IgD-negative memory B cell (primary cell): ENCODE measurements at regions not wholly inside any gene's neighbourhood (a gene's known extent, or its start where the extent isn't known, plus 50 kb on each side); places are given as distances from the start of the nearest gene placed in this dataset.
"Not testable (repeated sequence)": the region's sequence is repeated elsewhere in the genome, so short reads cannot be mapped to it uniquely, and the experiment has no call there.

Source experiments
- H3K27ac Mint-ChIP-seq, 3 donors: one replicate each; pipeline ENCODE4 v1.8.0; 2020 to 2022; ENCODE audit warnings: mild to moderate bottlenecking in 3 of 3, mixed read lengths in 3 of 3, moderate library complexity in 1 of 3
- H3K27me3 Mint-ChIP-seq: one replicate; pipeline ENCODE4 v1.8.0; 2021; ENCODE audit warnings: mixed read lengths
- H3K36me3 Mint-ChIP-seq: one replicate; pipeline ENCODE4 v1.8.0; 2020; ENCODE audit warnings: mild to moderate bottlenecking, mixed read lengths
- H3K4me1 Mint-ChIP-seq, 3 donors: one replicate each; pipeline ENCODE4 v1.8.0; 2020 to 2022; ENCODE audit warnings: mixed read lengths in 3 of 3, mild to moderate bottlenecking in 1 of 3
- H3K4me3 Mint-ChIP-seq, 4 donors: one replicate each; pipeline ENCODE4 v1.8.0; 2020 to 2022; ENCODE audit warnings: mild to moderate bottlenecking in 4 of 4, mixed read lengths in 4 of 4, moderate library complexity in 3 of 4
- H3K9me3 Mint-ChIP-seq, 3 donors: one replicate each; pipeline ENCODE4 v1.8.0; 2020 to 2021; ENCODE audit warnings: mixed read lengths in 3 of 3, mild to moderate bottlenecking in 1 of 3

GRCh38 chr6:140427842-140428241 is 1053.4 kb upstream of the CITED2 start:
- Mint-ChIP-seq H3K4me1 (no peaks in the 10 kb centered on the region), H3K27me3 (no peaks in the 10 kb centered on the region), H3K36me3 (no peaks in the 10 kb centered on the region), H3K27ac (no peak overlapping the region), H3K4me3 (no peak overlapping the region), H3K9me3 (peaks cover under 1 to 7% (median 3%) of the 10 kb centered on the region in 3 donors)

DNA sequence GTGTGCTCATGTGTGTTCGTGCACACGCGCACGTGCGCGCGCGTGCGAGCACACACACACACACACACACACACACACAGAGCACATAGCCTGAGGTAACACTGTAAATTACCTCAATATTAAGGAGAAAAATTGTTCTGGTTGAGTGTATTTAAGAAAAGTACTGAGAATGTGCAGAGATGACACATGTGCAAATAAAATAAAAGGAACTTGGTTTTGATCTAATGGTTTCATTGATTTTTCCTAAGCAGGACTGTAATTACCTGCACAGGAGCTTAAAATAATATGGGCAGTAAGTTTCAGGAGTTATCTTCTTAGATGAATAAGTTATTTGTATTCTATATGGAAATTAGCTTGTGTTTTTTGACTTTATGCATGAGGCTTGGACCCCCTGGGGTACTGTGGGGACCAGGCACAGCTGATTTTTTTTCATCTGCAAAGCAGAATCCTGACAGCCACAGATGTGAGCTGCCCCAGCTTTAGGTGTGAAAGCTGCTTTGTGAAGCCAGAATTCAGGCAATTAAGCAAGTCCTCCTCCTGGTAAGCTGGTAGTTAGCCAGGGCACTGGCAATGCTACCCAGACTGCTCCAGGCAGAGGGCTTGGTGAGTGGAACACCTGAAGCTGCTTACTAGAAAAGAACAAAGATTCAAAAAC is 1040.6 kb upstream of the CITED2 start:
- H3K4me1 Mint-ChIP-seq: no peaks in the 10 kb centered on the region
- H3K9me3 Mint-ChIP-seq: peaks cover 0 to 19% (median 8%) of the 10 kb centered on the region in 3 donors
- H3K27ac Mint-ChIP-seq: no peak overlapping the region
- H3K36me3 Mint-ChIP-seq: no peaks in the 10 kb centered on the region
- no peak overlapping the region for H3K4me3 Mint-ChIP-seq
- H3K27me3 Mint-ChIP-seq: no peaks in the 10 kb centered on the region

- Mint-ChIP-seq H3K36me3 (no peaks in the 10 kb centered on the region), H3K27me3 (no peaks in the 10 kb centered on the region), H3K9me3 (peaks cover 0 to 9% (median 7%) of the 10 kb centered on the region in 3 donors), H3K27ac (no peak overlapping the region), H3K4me1 (no peaks in the 10 kb centered on the region), H3K4me3 (no peak overlapping the region)
Observed at GRCh38 chr6:140403020-140403419, 1028.6 kb upstream of the CITED2 start.

GRCh38 chr6:140401761-140402160 is 1027.3 kb upstream of the CITED2 start:
- Mint-ChIP-seq H3K9me3 (peaks cover 0 to 4% (median 2%) of the 10 kb centered on the region in 3 donors), H3K36me3 (no peaks in the 10 kb centered on the region), H3K4me3 (no peak overlapping the region), H3K27me3 (no peaks in the 10 kb centered on the region), H3K27ac (no peak overlapping the region), H3K4me1 (no peaks in the 10 kb centered on the region)

DNA sequence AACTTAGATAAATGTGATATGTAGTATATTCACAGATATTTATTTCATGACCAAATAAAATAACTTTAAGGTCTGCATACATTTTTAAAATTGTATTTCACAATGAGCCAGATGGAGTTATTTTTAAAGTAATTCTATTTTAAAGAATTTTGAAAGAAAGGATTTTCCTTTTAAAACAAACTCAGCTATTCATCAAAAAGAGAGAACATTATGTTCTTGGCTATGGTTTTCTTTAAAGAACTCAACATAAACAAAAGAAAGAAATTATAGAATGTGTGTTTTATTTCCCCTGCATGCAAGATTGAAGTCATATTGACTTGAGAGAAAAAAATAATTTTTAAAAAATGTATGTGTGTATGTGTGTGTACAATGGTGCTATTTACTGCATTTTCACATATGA is 1023.6 kb upstream of the CITED2 start:
- Mint-ChIP-seq H3K27ac (no peak overlapping the region), H3K9me3 (no peaks in the 10 kb centered on the region), H3K36me3 (no peaks in the 10 kb centered on the region), H3K4me1 (no peaks in the 10 kb centered on the region), H3K27me3 (no peaks in the 10 kb centered on the region), H3K4me3 (no peak overlapping the region)

- Mint-ChIP-seq H3K27me3 (no peaks in the 10 kb centered on the region), H3K9me3 (no peaks in the 10 kb centered on the region), H3K27ac (no peak overlapping the region), H3K4me3 (no peak overlapping the region), H3K4me1 (no peaks in the 10 kb centered on the region), H3K36me3 (no peaks in the 10 kb centered on the region)
Observed at GRCh38 chr6:140397106-140397505, 1022.7 kb upstream of the CITED2 start.

- Mint-ChIP-seq H3K36me3 (no peaks in the 10 kb centered on the region), H3K4me1 (no peaks in the 10 kb centered on the region), H3K4me3 (no peak overlapping the region), H3K9me3 (no peaks in the 10 kb centered on the region), H3K27ac (no peak overlapping the region), H3K27me3 (no peaks in the 10 kb centered on the region)
Observed at GRCh38 chr6:140393665-140394540, 1019.5 kb upstream of the CITED2 start.

DNA sequence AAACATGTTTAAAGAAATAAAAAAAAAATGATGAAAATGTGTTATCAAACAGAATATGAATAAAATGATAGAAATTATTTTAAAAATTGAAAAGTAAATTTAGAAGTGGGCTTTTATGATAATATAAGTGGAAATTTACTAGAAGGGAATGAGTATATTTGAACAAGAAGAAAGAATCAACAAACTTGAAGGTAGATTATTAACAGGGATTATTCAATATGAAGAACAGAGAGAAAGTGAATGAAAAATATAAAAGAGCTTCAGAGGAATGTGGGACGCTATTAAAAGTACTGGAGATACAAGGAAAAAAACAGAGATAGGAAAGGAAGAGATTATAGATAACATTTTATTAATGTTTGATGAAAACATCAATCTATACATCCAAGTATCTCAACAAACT is 1014.4 kb upstream of the CITED2 start:
- no peak overlapping the region for H3K27ac Mint-ChIP-seq
- peaks cover 0 to 3% (median 0%) of the 10 kb centered on the region in 3 donors for H3K9me3 Mint-ChIP-seq
- no peak overlapping the region for H3K4me3 Mint-ChIP-seq
- no peaks in the 10 kb centered on the region for H3K4me1 Mint-ChIP-seq
- H3K27me3 Mint-ChIP-seq: no peaks in the 10 kb centered on the region
- no peaks in the 10 kb centered on the region for H3K36me3 Mint-ChIP-seq

- peaks cover 0 to 3% (median 0%) of the 10 kb centered on the region in 3 donors for H3K9me3 Mint-ChIP-seq
- H3K27me3 Mint-ChIP-seq: no peaks in the 10 kb centered on the region
- H3K4me1 Mint-ChIP-seq: no peaks in the 10 kb centered on the region
- H3K4me3 Mint-ChIP-seq: no peak overlapping the region
- H3K27ac Mint-ChIP-seq: no peak overlapping the region
- H3K36me3 Mint-ChIP-seq: no peaks in the 10 kb centered on the region
Observed at GRCh38 chr6:140388192-140388802, 1013.8 kb upstream of the CITED2 start.

GRCh38 chr6:140385679-140386078 is 1011.2 kb upstream of the CITED2 start:
- H3K4me3 Mint-ChIP-seq: no peak overlapping the region
- peak overlapping the region in 1 of 3 donors; percentile 25 for H3K27ac Mint-ChIP-seq
- H3K27me3 Mint-ChIP-seq: no peaks in the 10 kb centered on the region
- H3K9me3 Mint-ChIP-seq: peaks cover 0 to 3% (median 0%) of the 10 kb centered on the region in 3 donors
- no peaks in the 10 kb centered on the region for H3K4me1 Mint-ChIP-seq
- H3K36me3 Mint-ChIP-seq: no peaks in the 10 kb centered on the region

DNA sequence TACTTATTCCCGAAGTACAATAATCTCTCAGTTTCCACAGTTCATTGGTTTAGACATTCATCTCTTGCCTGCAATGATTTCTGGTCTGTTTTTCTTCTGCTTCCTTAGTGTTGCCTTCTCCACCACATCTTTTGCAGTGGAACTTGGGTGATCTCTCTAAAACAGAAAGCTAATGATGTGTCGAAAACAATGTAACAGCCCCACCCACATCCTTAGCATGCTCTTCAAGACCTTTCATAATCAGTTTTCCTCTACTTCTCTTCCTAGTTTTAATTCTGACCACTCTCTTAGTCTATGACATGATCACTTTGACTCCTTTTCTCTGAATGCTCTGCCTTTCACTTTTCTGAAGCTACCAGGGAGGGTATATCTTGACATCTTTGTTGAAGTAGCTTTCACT is 1007.9 kb upstream of the CITED2 start:
- Mint-ChIP-seq H3K27me3 (no peaks in the 10 kb centered on the region), H3K4me1 (no peaks in the 10 kb centered on the region), H3K36me3 (peaks cover 2% of the 10 kb centered on the region), H3K27ac (peak overlapping the region in 1 of 3 donors; percentile 37), H3K4me3 (no peak overlapping the region), H3K9me3 (peaks cover 0 to 3% (median 0%) of the 10 kb centered on the region in 3 donors)

DNA sequence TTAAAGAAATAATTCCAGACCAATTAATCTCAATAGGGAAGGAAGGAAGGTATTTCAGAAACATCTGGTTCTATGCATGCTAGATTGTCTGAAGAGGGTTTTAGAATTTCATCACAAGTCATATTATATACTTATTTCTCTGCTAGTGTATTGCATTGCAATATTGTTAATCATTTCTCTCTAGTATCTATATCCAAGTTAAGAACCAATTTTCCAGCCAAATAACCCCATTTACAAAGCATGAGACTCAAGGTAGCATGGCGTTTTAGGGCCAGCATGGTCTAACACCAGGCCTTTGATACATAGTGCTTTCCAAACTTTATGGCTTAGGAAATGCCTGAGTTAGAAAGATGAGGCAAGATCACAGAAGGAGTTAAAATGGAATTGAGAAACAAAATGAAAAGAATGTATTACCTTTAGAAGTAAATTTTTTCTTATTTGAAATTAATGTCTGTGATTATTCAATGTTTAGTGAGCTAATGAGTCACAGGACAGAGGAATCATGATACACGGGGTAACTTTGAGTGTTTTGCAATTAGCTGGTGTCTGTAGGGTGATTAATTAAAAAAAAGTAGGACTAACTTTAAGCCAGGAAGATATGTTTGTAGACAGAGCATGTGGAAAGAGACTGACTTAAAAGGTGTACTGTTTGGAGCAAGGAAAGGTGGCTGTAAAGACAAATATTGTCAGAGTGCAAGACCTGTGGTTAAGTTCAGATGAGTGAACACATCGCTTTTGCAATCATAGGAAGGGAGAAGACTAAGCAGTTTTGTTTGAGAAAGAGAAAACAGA is 1006.2 kb upstream of the CITED2 start:
- Mint-ChIP-seq H3K9me3 (no peaks in the 10 kb centered on the region), H3K4me3 (no peak overlapping the region), H3K27me3 (no peaks in the 10 kb centered on the region), H3K36me3 (peaks cover 2% of the 10 kb centered on the region), H3K27ac (no peak overlapping the region), H3K4me1 (no peaks in the 10 kb centered on the region)

GRCh38 chr6:140379919-140380318 is 1005.5 kb upstream of the CITED2 start:
- H3K27me3 Mint-ChIP-seq: no peaks in the 10 kb centered on the region
- H3K4me3 Mint-ChIP-seq: no peak overlapping the region
- H3K27ac Mint-ChIP-seq: no peak overlapping the region

DNA sequence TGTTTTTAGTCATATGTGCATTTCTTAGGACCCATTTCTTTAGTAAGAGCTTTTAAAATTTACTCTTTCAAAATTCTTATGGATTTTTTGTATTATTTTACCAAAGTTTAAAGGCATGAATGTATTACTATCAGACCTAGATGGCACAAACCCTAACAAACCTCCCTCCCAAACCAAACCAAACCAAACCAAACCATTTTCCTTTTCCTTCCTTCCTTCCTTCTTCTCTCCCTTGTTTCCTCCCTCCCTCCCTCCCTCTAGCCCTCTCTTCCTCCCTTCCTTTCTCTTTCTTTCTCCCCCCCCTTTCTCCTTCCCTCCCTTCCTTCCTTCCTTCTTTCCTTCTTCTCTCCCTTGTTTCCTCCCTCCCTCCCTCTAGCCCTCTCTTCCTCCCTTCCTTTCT is 1001.8 kb upstream of the CITED2 start:
- peaks cover 2% of the 10 kb centered on the region for H3K36me3 Mint-ChIP-seq
- no peak overlapping the region for H3K4me3 Mint-ChIP-seq
- no peaks in the 10 kb centered on the region for H3K27me3 Mint-ChIP-seq
- no peak overlapping the region for H3K27ac Mint-ChIP-seq
- no peaks in the 10 kb centered on the region for H3K4me1 Mint-ChIP-seq
- no peaks in the 10 kb centered on the region for H3K9me3 Mint-ChIP-seq

More at GRCh38 chr6:140379919-140380318, 1005.5 kb upstream of the CITED2 start:
- Mint-ChIP-seq H3K9me3 (no peaks in the 10 kb centered on the region), H3K36me3 (peaks cover 2% of the 10 kb centered on the region), H3K4me1 (no peaks in the 10 kb centered on the region)

DNA sequence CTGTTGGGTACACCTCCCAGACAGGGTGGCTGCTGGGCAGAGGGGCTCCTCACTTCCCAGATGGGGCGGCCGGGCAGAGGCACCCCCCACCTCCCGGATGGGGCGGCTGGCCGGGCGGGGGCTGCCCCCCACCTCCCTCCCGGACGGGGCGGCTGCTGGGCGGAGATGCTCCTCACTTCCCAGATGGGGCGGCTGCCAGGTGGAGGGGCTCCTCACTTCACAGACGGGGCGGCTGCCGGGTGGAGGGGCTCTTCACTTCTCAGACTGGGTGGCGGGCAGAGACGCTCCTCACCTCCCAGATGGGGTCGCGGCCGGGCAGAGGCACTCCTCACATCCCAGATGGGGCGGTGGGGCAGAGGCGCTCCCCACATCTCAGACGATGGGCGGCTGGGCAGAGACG is 999.3 kb upstream of the CITED2 start:
- not testable (repeated sequence) for H3K27ac Mint-ChIP-seq, H3K27me3 Mint-ChIP-seq, H3K9me3 Mint-ChIP-seq, H3K4me1 Mint-ChIP-seq, H3K4me3 Mint-ChIP-seq, H3K36me3 Mint-ChIP-seq
